ENCODE measurements at regions not wholly inside any gene's neighbourhood (a gene's known extent, or its start where the extent isn't known, plus 50 kb on each side); places are given as distances from the start of the nearest gene placed in this dataset.

DNA sequence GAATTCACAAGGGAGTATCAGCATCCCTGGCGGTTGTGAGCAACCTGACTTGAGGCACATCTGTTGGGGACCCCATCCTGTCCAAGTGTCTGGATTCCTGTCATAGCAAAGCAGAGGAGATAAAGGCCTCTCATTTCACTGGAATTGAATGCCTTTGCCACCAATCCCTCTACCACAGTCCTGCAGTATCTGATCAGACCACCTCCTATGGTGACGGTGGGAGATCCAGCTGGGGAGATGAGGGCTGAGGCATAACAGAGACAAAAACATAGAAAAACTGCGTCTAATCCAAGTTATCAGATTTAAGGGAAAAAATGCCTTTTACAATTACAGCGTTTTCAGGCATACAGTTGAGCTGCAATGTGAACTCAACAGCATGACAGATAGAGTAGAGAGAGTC is 160.7 kb upstream of the TRPC7 start:
- no peak for DNase-seq

DNA sequence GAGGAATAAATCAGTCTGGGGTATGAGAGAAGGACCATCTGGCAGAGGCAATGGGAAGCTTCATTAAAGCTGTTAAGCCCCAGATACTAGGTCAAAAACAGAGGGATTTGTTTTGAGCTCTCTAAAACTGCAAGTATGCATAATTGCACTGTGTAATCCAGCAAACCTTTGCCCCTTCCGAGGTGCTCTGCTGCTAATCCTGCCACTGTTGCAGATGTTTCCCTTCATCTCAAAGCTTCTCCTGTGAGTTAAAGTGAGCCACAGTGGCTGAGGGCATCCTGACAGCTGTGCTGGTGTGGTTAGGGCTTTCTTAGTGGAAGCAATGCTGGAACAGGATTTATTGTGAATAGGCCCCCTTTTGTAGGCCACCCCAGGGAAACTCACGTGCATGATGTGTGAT is 160.3 kb upstream of the TRPC7 start:
- no peak for DNase-seq

DNA sequence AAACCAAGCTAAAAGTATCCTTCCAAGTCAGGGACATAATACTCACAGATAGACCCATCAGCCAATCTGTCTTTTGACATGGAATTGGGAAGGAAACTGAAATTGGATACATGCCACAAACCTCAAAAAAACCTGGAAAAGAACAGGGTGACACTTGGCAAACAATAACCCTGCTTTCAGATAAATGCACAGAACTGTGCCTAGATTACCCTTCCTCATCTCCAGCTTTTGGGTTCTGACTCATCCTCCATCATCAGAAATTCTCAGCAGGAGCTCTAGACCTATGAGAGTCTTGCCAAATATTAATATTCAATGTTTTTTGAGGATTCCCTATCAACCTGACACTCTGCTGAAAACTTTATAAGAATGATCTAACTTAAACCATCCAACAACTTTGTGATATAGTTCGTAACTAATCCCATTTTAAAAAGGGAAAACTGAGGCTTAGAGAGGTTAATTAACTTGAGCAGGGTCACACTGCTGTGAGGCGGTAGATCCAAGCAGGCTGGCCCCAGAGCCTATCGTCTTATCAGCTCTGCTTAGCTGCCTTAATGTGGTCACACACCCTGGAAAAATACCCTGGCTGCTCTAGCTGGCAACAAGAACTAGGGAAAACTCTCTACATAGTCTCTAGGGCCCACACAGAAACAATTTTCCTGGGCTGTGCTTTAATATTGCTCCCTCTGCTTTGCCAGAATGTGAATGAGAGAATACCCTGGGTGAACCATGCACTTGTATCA is 157.0 kb upstream of the TRPC7 start:
- no peak for DNase-seq

DNA sequence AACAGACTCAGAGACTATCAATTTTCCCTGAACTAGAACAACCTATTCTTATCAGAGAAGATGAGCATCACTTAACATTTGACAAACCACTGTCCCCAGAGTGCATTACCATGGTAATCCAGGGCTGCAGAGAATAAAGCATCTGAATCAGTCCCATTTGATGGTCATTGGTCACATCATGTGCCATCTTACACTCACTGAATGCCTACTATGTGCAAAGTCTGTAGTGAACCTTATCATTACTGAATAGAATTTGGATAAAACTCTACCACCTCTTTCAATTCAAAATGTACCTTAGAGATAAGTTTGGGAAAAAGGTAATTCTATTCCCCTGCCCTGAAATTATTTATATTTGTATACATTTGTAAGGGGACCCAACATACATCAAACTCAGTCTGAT is 156.4 kb upstream of the TRPC7 start:
- DNase-seq = no peak

DNA sequence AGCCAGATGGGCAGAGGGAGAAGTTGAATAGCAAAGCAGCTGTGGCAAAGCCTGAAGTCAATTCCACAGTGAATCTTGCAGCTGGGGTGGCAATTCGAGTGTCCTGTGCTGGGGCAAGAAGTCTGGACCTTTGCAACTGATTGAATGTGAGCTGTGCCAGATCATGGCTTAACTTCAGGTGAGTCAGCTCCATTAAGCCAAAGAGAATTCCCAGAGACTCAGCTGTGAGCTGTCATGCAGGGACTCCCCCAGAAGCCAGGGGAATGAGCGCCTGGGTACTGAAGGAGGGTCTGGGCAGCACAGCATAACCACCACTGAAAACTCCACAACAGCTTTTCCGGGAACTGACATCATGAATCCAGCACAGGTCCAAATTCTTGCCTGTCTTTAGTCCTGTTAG is 153.5 kb upstream of the TRPC7 start:
- DNase-seq = no peak

DNA sequence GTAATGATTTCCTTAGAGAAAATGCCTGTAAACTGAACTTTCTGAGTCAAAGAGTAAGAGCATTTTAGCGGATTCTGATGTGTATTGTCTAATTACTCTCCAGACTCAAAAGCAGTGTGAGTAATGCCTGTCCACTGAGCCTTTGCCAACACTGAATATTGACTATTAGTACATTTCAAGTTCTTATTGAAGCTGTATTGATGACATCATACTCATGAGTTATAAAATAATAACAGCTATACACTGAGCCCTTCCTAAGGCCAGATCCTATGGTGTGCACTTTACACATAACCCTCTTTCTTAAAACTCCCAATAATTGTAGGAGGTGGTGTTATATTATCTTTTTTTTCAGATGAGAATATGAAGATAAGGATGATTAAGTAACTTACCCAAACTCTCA is 152.8 kb upstream of the TRPC7 start:
- DNase-seq = no peak

DNA sequence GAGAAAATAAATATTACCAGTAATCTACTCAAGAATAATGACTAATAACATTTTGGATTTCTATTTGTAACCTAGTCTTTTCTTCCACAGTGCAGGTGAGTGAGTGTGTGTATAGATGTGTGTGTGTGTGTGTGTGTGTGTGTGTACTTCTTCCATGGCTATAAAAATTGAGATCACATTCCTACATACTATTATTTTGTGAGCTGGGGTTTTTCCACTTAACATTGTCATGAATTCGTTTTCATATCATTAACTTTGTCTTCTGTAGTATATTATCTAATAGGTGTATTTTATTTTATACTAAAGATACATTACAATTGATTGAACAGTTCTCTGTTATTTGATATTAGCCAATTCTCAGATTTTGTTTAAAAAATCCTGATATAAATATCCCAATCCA is 152.4 kb upstream of the TRPC7 start:
- no peak for DNase-seq

DNA sequence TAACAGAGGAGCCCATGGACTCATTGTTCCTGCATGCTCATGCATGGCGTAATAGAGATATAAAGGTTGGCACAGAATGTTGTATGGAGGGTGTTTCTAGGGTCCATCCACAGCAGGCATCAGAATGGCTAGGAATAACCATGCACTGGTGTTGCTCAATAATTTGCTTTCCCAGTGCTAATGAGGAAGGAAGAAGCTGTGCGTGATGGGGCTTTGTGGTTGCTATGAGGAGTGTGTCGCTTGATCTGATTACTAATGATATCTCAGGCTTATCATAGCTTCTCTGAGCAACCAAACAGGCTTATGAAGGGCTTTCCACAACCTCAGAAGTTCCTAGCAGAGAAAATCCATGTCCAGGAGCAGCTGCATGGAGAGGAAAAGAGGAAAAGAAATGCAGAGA is 151.3 kb upstream of the TRPC7 start:
- no peak for DNase-seq

DNA sequence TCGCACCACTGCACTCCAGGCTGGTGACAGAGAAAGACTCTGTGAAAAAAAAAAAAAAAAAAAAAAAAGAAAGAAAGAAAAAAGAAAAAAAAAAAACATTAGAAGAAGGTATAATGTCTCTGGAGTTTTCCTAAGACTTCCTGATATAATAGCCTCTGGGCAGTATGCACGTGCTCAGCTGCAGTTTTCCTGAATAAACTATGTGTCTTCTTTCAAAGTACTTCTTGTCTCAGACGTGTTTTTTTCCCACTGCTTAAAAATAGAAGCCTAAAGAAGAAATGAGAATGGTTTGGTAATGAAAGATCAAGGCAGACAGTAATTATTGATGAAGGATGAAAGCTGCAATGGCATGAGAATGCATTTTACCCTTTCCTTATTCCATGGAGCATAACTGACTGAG is 148.1 kb upstream of the TRPC7 start:
- no peak for DNase-seq

DNA sequence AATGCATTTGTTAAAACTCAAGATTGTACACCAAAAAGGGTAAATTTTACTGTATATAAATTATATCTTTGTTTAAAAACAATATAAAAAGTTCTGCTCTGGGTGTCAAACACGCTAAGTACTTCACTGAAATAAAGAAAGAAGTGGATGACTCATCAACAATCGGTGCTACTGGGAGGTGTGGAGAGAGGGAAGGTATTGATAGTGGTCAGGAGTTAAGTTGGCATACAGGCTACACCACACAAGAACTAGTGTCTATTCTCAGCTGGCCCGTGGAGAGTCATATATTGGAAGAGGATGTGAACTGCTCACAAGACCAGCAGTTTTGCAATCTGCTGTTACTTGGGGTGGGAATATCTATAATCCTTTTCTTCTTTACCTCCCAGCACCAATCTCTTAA is 145.7 kb upstream of the TRPC7 start:
- DNase-seq = no peak

DNA sequence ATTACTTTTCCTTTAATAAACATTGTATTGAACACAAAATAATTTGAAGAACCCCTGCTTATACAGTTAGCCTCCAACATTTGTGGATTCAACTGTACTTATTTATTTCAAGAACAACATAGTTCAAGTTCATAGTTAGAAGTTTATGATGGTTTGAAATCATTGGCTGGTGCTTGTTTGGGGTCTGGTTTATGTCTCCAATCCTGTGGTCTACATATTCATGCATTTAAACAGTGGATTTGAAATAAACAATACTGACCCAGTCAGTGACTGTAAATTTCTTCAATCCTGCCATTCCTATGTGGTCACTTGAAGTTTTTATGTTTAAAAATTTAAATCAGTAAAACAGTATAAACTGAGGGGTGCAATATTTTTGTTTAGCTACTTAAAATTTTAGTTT is 145.1 kb upstream of the TRPC7 start:
- DNase-seq = no peak

DNA sequence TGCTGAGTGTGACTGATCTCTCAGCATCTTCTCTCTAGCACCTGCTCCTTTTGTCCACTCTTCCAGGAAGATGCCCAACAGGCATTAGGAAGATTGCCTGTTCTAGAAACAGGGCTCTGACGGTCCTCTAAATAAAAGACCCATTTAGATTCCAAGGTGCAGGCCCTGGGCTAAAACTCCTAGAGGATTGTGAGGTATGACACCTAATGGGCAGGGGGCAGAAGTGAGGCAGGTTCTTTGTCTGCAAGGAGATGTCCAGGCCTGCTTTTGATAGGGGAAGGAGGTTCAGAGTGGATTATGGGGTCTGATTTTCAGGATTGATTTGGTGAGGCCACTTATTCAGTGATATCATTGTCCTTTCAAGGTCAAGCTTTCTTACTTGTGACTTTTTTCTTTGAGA is 140.8 kb upstream of the TRPC7 start:
- DNase-seq = no peak

DNA sequence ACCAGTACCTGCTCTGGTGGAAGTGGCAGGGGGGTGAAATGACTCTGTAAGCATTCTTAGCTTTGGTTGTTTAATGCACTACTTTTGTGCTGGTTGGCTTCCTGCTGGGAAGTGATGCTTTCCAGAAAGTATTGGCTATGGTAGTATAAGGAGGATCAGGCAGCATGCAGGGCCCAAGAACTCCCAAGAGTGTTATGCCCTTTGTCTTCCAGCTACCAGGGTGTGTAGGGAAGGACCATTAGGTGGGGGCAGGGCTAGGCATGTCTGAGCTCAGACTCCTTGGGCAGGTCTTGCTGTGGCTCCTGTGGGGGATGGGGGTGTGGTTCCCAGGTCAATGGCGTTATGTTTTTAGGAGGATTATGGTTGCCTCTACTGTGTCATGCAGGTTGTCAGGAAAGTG is 135.8 kb upstream of the TRPC7 start:
- DNase-seq = no peak

DNA sequence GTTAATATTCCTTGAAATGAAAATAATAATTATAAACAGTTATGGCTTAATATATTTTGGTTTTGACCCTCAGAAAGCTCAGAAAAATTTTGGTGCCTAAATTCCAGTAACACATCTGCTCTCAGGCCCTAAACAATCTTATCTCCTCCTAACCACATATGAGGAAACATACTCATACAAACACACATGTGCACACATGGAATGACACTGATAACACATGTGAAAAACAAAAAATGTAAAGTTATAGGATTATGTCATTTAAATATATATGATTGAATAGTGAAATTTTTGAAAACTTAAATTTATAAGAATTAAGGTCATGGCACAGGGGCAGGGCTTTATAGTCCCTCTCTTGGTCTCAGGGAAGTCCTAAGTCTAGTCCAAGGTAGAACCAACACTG is 127.2 kb upstream of the TRPC7 start:
- DNase-seq = no peak

DNA sequence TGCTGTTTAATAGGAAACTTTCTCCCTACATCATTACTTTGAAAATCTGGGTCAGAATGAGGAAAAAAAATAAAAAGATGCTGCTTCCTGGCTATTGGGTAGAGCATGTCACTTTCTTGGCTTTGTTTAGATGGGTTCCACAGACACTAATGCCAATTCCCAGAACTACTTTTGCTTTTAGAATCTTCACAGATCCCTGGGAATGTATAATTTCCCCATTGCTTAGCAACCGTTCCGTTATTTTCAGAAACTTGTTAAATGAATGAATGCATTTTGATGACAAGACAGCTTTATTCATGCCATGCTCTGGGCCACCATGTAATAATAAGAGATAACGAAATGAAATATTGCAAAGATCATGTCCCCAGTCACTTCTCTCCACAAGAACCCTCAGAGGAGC is 126.5 kb upstream of the TRPC7 start:
- DNase-seq = no peak

DNA sequence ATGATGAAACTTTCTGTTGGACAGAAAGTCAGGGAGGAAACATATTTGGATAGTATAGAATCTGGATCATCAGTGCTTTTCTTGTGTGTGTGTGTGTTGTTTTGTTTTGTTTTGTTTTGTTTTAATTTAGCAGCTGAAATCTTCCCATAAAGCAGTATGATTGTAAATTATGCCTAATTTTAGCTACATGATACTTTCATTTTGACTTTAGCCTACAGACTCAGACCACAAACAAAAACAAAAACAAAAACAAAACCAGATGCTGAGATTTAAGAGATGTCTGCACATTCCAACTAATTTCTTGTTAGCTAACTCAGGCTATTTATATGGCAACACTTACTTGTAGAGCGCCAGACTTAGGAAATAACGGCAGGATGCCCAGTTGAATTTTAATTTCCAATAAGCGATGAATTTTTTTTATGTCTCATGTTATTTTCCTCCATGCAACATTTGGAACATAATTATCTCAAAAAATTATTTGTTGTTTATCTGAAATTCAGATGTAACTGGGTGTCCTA is 119.5 kb upstream of the TRPC7 start:
- DNase-seq = no peak

DNA sequence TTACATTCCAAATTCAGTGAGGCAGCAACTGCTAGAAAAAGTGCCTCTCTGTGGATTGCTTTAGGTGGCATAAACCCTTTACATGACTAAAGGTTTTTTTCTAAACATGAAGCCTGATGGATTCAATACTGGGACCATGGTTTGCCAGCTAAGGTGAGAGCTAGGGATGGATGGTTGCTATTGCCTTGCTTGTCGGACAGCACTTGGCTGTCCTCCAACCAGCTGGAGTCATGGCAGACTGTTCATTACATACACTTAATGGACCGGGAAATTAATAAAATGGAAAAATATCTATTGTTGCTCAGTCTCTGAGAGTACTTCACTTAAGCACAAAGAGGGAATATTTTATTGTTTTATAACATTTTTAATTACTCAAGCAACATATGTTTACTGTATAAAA is 116.9 kb upstream of the TRPC7 start:
- no peak for DNase-seq

DNA sequence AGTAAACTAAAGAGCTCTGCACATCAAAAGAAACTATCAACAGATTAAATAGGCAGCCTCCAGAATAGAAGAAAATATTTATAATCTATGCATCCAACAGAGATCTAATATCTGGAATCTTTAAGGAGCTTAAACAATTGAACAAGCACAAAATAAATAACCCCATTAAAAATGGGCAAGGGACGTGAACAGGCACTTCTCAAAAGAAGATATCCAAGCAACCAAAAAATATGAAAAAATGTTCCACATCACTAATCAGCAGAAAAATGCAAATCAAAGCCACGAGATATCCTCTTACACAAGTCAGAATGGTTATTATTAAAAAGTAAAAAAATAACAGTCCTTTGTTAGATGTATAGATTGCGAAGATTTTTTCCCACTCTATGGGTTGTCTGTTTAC is 109.1 kb upstream of the TRPC7 start:
- no peak for DNase-seq

DNA sequence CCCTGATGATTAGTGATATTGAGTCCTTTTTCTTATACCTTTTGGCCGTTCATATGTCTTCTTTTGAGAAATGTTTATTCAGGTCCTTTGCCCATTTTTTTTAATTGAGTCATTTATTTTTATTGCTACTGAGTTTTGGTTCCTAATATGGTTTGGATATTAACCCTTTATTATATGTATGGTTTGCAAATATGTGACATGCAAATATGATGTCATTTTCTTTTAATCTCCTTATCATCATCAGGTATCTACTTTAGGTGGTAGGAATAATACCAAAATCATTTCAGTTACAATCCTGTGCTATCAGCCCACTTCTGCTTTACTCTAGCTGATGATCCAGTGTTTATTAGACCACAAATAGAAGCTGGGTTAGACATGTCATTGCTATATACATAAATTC is 102.3 kb upstream of the TRPC7 start:
- DNase-seq = no peak

DNA sequence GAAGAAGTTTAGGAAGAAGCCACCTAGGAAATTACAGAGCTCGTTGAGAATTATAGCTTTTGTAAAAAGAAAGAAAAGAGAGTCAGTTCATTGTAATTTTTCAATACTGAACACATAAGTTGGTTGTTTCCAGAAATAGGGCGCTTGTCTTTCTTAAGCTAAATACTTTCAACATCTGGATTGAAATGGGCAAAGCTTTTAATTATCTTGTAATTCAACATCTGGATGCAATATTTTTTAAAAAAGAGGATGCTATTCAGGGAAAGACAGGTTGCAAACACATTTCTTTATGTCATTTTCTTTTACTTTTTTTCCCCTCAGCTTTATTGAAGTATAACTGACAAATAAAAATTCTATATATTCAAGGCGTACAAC is 100.7 kb upstream of the TRPC7 start:
- DNase-seq = no peak

DNA sequence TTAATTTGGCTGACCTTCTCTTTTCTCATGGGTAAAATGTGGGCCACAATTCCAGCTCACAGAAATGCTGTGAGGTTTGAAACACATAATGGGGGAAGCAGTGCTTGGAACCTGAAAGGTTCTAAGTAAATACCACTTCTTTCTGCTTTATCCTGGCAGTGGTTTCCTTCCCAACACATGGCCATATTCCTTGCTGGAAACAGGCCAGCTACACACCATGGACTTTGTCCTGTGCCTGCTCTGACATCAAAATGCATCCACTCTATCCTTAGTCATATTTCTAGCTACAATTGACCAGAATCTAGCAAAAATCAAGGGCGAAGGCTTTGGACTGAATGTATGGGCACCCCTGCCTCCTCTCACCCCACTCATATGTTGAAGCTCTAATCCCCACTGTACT is 93.1 kb upstream of the TRPC7 start:
- no peak for DNase-seq

DNA sequence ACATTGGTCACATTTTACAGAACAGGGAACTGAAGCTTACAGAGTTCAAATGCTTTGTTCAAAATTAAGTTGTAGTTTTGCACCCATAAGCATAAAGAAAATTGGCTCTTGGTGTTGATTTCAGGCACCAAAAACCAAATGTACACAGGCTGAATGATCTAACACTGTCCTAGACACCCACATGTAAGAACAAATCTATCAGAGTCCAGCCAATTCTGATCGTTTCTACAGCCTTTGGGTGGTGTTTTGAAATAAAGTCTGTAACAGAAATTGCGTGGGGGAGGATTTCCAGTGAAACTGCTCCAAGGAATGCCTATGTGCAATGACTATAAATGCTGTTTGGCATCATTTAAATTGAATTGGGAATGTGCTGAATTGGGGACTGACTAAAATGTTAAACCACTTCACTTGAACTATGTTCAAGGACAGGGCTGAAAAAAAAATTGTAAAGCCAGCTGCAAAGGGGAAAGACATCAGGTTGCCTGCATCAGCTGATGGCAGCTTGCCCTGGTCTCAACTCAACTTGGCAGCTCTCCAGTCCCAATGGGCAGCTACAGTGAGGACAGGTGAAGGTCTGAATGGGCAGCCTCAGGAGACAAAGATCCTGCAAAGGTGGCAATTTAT is 92.2 kb upstream of the TRPC7 start:
- no peak for DNase-seq

DNA sequence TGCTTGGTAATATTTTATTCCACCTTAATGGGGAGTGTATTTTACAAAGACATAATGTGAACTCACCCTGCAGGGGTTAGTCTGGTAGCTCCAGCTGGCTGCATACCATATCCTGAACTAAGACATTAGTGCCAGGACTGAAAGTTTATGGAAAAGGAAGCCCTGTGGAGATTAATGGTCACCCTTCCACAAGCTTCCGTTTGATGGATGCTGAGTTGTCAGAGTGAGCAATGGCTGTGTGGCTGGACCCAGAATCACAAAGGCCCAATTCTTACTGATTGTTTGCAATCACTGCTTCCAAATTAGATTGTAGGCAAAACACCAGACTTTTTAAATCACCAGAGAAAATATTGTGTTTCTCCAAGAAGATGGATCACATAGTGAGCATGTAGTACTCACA is 90.1 kb upstream of the TRPC7 start:
- DNase-seq = no peak

DNA sequence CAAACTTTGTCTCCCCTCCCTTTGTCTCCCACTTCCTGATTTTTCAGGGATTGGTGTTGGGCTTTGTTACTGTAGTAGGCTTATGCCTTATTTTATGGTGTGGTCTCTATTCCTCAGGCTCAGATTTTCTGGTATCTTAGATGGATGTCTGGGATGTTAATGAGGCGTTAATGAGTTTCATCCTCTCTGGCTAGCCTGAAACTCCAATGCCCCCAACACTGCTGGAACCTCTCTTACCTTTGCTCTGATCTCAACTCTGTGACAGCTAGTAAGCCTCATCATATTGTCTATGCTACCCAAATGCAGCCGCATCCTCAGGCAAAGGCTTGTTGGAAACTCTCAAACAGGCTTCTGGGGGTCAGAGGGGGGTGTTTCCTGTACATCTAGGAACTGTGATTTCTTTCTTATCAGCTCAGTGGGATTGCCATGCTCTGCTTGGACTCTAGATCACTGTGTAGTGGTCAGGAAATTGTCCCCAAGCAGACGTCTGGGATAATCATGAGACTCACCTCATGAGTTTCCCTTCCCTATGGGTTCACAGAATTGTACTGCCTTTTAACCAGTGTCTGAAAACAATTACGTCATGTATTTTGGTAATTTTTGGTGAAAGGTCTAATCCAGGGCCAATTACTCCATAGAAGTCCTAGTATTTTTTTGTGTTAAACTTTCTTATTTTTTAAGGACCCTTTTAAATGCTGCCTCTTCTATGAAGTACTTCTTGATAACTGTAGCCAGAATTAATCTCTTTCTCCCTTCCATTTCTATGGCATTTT is 88.8 kb upstream of the TRPC7 start:
- no peak for DNase-seq

Data from NCI-H226 (cell line).